A673 (cell line): ENCODE measurements at regions not wholly inside any gene's neighbourhood (a gene's known extent, or its start where the extent isn't known, plus 50 kb on each side); places are given as distances from the start of the nearest gene placed in this dataset.

Experiments
- BruUV-seq: library from RNA; stranded (reverse); fragments of 400-500 nt; replicated peaks from 2 replicates; lab custom pipeline; 2021; lab: Mats Ljungman, UMichigan
- CTCF ChIA-PET: fragments of 300-600 bp; sonication (Branson Sonifier 250); formaldehyde crosslinking; loops from one replicate; lab custom pipeline; 2022; ENCODE audit warnings: antibody characterized with exemption; lab: Charles Lee
- POLR2A ChIA-PET: fragments of 300-600 bp; sonication (Branson Sonifier 250); formaldehyde crosslinking; loops from one replicate; lab custom pipeline; 2022; ENCODE audit warnings: antibody characterized with exemption; ENCODE audit not compliant: low non-redundant PET; lab: Charles Lee
- DNase-seq: peaks from one replicate; pipeline ENCODE4 v3.0.0-alpha.2; 2015; ENCODE audit warnings: low spot score
- H3K27ac ChIP-seq: fragments of 200-600 bp; sonication (generic); 2 replicates; pipeline ENCODE4 v1.5.1; 2016; ENCODE audit warnings: mixed run types, low read depth, mild to moderate bottlenecking, mixed read lengths, antibody characterized with exemption, low read length; ENCODE audit not compliant: poor library complexity, severe bottlenecking
- H3K27me3 ChIP-seq: fragments of 200-600 bp; sonication (generic); replicated peaks from 2 replicates; pipeline ENCODE4 v1.6.1; 2017; ENCODE audit warnings: mixed run types, low read depth, mild to moderate bottlenecking, mixed read lengths, antibody characterized with exemption, low read length; ENCODE audit not compliant: insufficient read depth, poor library complexity
- H3K36me3 ChIP-seq: fragments of 200-600 bp; sonication (generic); 2 replicates; pipeline ENCODE4 v1.6.1; 2016; ENCODE audit warnings: mixed run types, mild to moderate bottlenecking, mixed read lengths, antibody characterized with exemption, low read length; ENCODE audit not compliant: insufficient read depth, poor library complexity, severe bottlenecking
- H3K4me1 ChIP-seq: fragments of 200-600 bp; sonication (generic); 2 replicates; pipeline ENCODE4 v1.6.1; 2017; ENCODE audit warnings: mixed run types, mild to moderate bottlenecking, mixed read lengths, antibody characterized with exemption, low read length; ENCODE audit not compliant: insufficient read depth, poor library complexity, severe bottlenecking
- H3K4me3 ChIP-seq: fragments of 200-600 bp; sonication (generic); 2 replicates; pipeline ENCODE4 v1.5.1; 2016; ENCODE audit warnings: low read depth, mixed run types, mild to moderate bottlenecking, mixed read lengths, low read length; ENCODE audit not compliant: poor library complexity, severe bottlenecking
- H3K9me3 ChIP-seq: fragments of 200-600 bp; sonication (generic); 2 replicates; pipeline ENCODE4 v1.6.1; 2016; ENCODE audit warnings: mixed run types, low read depth, mild to moderate bottlenecking, mixed read lengths, antibody characterized with exemption, low read length; ENCODE audit not compliant: poor library complexity, severe bottlenecking
- CTCF ChIP-seq: fragments of 300-800, 200-600 bp; sonication (generic); conservative IDR thresholded peaks from 2 replicates; pipeline ENCODE4 v1.5.1; 2017; ENCODE audit warnings: low read depth, mild to moderate bottlenecking, antibody characterized with exemption, low read length, moderate library complexity, mixed read lengths
- EZH2 ChIP-seq: fragments of 200-600 bp; sonication (generic); IDR thresholded peaks from 2 replicates; pipeline ENCODE4 v1.6.1; 2017; ENCODE audit warnings: borderline replicate concordance, low read depth, mild to moderate bottlenecking, mixed read lengths, antibody characterized with exemption, low read length; ENCODE audit not compliant: poor library complexity, severe bottlenecking
- intact Hi-C: fragments of 100-400 bp; cut with micrococcal nuclease; formaldehyde crosslinking; loops from one replicate; pipeline ENCODE4 v1.10.0; 2022; ENCODE audit not compliant: unreplicated experiment

GRCh38 chr18:27668158-27668557 lies 483.1 kb upstream of the CHST9 start:
- ChIA-PET POLR2A (no interaction called here), CTCF (no interaction called here)
- Histone ChIP-seq H3K27ac (no peak overlapping the region), H3K36me3 (no peaks in the 10 kb centered on the region), H3K4me3 (no peak overlapping the region), H3K27me3 (peaks cover 7% of the 10 kb centered on the region), H3K4me1 (no peaks in the 10 kb centered on the region), H3K9me3 (no peaks in the 10 kb centered on the region)
- DNase-seq: no peak
- BruUV-seq: no TSS peak
- TF ChIP-seq EZH2 (no peak), CTCF (no peak)
- intact Hi-C loops: no loop called here

GRCh38 chr18:27667064-27667463 lies 482.0 kb upstream of the CHST9 start:
- no peak overlapping the region for H3K27ac ChIP-seq
- H3K36me3 ChIP-seq: no peaks in the 10 kb centered on the region
- no peak for DNase-seq
- intact Hi-C loops: no loop called here
- H3K4me1 ChIP-seq: no peaks in the 10 kb centered on the region
- no peak overlapping the region for H3K4me3 ChIP-seq
- TF ChIP-seq EZH2: no peak
- ChIA-PET POLR2A (no interaction called here), CTCF (no interaction called here)
- no TSS peak for BruUV-seq
- H3K9me3 ChIP-seq: no peaks in the 10 kb centered on the region
- peaks cover 6% of the 10 kb centered on the region for H3K27me3 ChIP-seq

- Histone ChIP-seq H3K27me3 (peaks cover 6% of the 10 kb centered on the region), H3K4me3 (no peak overlapping the region), H3K4me1 (no peaks in the 10 kb centered on the region), H3K36me3 (no peaks in the 10 kb centered on the region), H3K27ac (no peak overlapping the region), H3K9me3 (no peaks in the 10 kb centered on the region)
- intact Hi-C loops: no loop called here
- ChIA-PET CTCF (no interaction called here), POLR2A (no interaction called here)
- TF ChIP-seq EZH2 (no peak), CTCF (no peak)
- BruUV-seq: no TSS peak
- no peak for DNase-seq
These were observed 480.9 kb upstream of the CHST9 start for GRCh38 chr18:27666016-27666415.

GRCh38 chr18:27665264-27665799 lies 480.2 kb upstream of the CHST9 start:
- Histone ChIP-seq H3K9me3 (no peaks in the 10 kb centered on the region), H3K4me3 (no peak overlapping the region), H3K36me3 (no peaks in the 10 kb centered on the region), H3K27me3 (peaks cover 12% of the 10 kb centered on the region), H3K27ac (no peak overlapping the region), H3K4me1 (no peaks in the 10 kb centered on the region)
- no TSS peak for BruUV-seq
- CTCF ChIA-PET: no interaction called here
- TF ChIP-seq CTCF (no peak), EZH2 (no peak)
- POLR2A ChIA-PET: no interaction called here
- intact Hi-C loops: no loop called here
- DNase-seq: no peak
